GM12878 (cell line): ENCODE measurements at regions not wholly inside any gene's neighbourhood (a gene's known extent, or its start where the extent isn't known, plus 50 kb on each side); places are given as distances from the start of the nearest gene placed in this dataset.

Experiments
- ATAC-seq: fragments of 200-7000 bp; cut with Tn5 transposase; 3 replicates; pipeline ENCODE4 v1.9.1; 2020; ENCODE audit warnings: mild to moderate bottlenecking, moderate library complexity
- BruUV-seq: library from RNA; stranded (reverse); fragments of 400-500 nt; replicated peaks from 2 replicates; lab custom pipeline; 2021; lab: Mats Ljungman, UMichigan
- CTCF ChIA-PET: fragments of 300-600 bp; sonication (Branson Sonifier 250); formaldehyde crosslinking; extraction: SDS; loops from one replicate; lab custom pipeline; 2021; ENCODE audit warnings: inconsistent platforms; lab: Yijun Ruan, JAX
- POLR2A ChIA-PET: fragments of 350-600 bp; formaldehyde crosslinking; extraction: SDS; loops from one replicate; lab custom pipeline; 2021; ENCODE audit warnings: inconsistent platforms; lab: Charles Lee
- RAD21 ChIA-PET: fragments of 300-600 bp; sonication (Branson Sonifier 250); formaldehyde crosslinking; loops from one replicate; lab custom pipeline; 2023; ENCODE audit warnings: antibody characterized with exemption; ENCODE audit not compliant: unreplicated experiment; lab: Charles Lee
- SMC1A ChIA-PET: fragments of 300-600 bp; sonication (Branson Sonifier 250); formaldehyde crosslinking; loops from one replicate; lab custom pipeline; 2023; ENCODE audit not compliant: unreplicated experiment, uncharacterized antibody; lab: Charles Lee
- DNase-seq: peaks from one replicate; pipeline ENCODE4 v3.0.0-alpha.2; 2011; ENCODE audit warnings: low read depth, low spot score
- FAIRE-seq: peaks from 3 replicates; lab custom pipeline; 2011; peaks lifted over from hg19 to GRCh38; lab: Jason Lieb, UNC
- H2AFZ ChIP-seq: 2 replicates; pipeline ENCODE4 v1.6.0; 2011; ENCODE audit warnings: low read depth, low read length, control low read depth; ENCODE audit not compliant: control insufficient read depth
- H3K27ac ChIP-seq: 2 replicates; pipeline ENCODE4 v1.5.1; 2011; ENCODE audit warnings: control low read depth; ENCODE audit not compliant: control insufficient read depth, insufficient read depth
- H3K27me3 ChIP-seq, 2 experiments: replicated peaks in 1 of 2; 2 replicates each; pipeline versions ENCODE4 v1.6.0 to v1.6.1; 2011; ENCODE audit warnings: low read length in 1 of 2; ENCODE audit not compliant: control insufficient read depth in 2 of 2, insufficient read depth in 2 of 2
- H3K36me3 ChIP-seq, 2 experiments: 2 replicates each; pipeline ENCODE4 v1.5.1; 2011; ENCODE audit warnings: low read length in 1 of 2; ENCODE audit not compliant: control insufficient read depth in 2 of 2, insufficient read depth in 2 of 2
- H3K4me1 ChIP-seq: 2 replicates; pipeline ENCODE4 v1.6.1; 2011; ENCODE audit warnings: mild to moderate bottlenecking, low read length, moderate library complexity, mixed read lengths; ENCODE audit not compliant: control insufficient read depth, insufficient read depth
- H3K4me2 ChIP-seq: 2 replicates; pipeline ENCODE4 v1.6.0; 2011; ENCODE audit warnings: control low read depth; ENCODE audit not compliant: control insufficient read depth, insufficient read depth
- H3K4me3 ChIP-seq: fragments of 200-600 bp; sonication (generic); 2 replicates; pipeline ENCODE4 v1.5.1; 2016
- H3K79me2 ChIP-seq: 2 replicates; pipeline ENCODE4 v1.6.0; 2011; ENCODE audit warnings: low read length; ENCODE audit not compliant: control insufficient read depth, insufficient read depth
- H3K9ac ChIP-seq: 2 replicates; pipeline ENCODE4 v1.8.0; 2011; ENCODE audit warnings: low read length, control low read depth, mixed read lengths; ENCODE audit not compliant: control insufficient read depth, insufficient read depth
- H3K9me3 ChIP-seq: replicated peaks from 3 replicates; pipeline ENCODE4 v1.5.1; 2011; ENCODE audit warnings: mild to moderate bottlenecking, low read length; ENCODE audit not compliant: control insufficient read depth, insufficient read depth
- H4K20me1 ChIP-seq: 2 replicates; pipeline ENCODE4 v1.6.0; 2011; ENCODE audit not compliant: control insufficient read depth, insufficient read depth
- CBX5 ChIP-seq: sonication (generic); IDR thresholded peaks from 2 replicates; pipeline ENCODE4 v1.6.1; 2016; ENCODE audit warnings: low read depth, moderate library complexity, mild to moderate bottlenecking, inconsistent platforms
- CHD1 ChIP-seq: IDR thresholded peaks from 2 replicates; pipeline ENCODE4 v1.6.1; 2012; ENCODE audit warnings: low read depth, low read length, improper control_type of control experiment
- CHD4 ChIP-seq: fragments of 200-600 bp; sonication (generic); IDR thresholded peaks from 2 replicates; pipeline ENCODE4 v1.6.1; 2016; ENCODE audit warnings: mild to moderate bottlenecking
- EP300 ChIP-seq, 2 experiments: fragments of 150-350 bp in 1 of 2; IDR thresholded peaks; 2 replicates each; pipeline ENCODE4 v1.6.1; 2011 to 2012; ENCODE audit warnings: low read depth in 2 of 2, low read length in 2 of 2, borderline replicate concordance in 1 of 2, improper control_type of control experiment in 1 of 2, inconsistent platforms in 1 of 2; ENCODE audit not compliant: control insufficient read depth in 1 of 2
- KLF5 ChIP-seq: fragments of 450-650 bp; IDR thresholded peaks from 2 replicates; pipeline ENCODE4 v1.6.1; 2014; ENCODE audit warnings: mild to moderate bottlenecking; ENCODE audit not compliant: partially characterized antibody
- RELA ChIP-seq: fragments of 450-650 bp; IDR thresholded peaks from 2 replicates; pipeline ENCODE4 v1.8.0; 2014; ENCODE audit warnings: borderline replicate concordance; ENCODE audit not compliant: partially characterized antibody
- SMAD5 ChIP-seq: IDR thresholded peaks from 2 replicates; pipeline ENCODE4 v1.6.1; 2016; ENCODE audit warnings: antibody characterized with exemption, low read depth
- STAT3 ChIP-seq: IDR thresholded peaks from 2 replicates; pipeline ENCODE4 v1.6.1; 2011; ENCODE audit warnings: low read depth, low read length, improper control_type of control experiment
- WRNIP1 ChIP-seq: IDR thresholded peaks from 2 replicates; pipeline ENCODE4 v1.6.1; 2011; ENCODE audit warnings: low read depth, low read length, improper control_type of control experiment, borderline replicate concordance
- ZNF274 ChIP-seq: IDR thresholded peaks from one replicate; pipeline ENCODE4 v1.8.0; 2011; ENCODE audit not compliant: insufficient read length, insufficient read depth
- ZZZ3 ChIP-seq: IDR thresholded peaks from 2 replicates; pipeline ENCODE4 v1.6.1; 2011; ENCODE audit warnings: low read depth; ENCODE audit not compliant: control insufficient read depth, insufficient read length
- WGBS: methylation state at CpG from one replicate; pipeline ENCODE4 v1.1.6; 2016; ENCODE audit warnings: low lambda C conversion rate; ENCODE audit not compliant: insufficient replicate concordance, insufficient coverage; ENCODE audit errors: missing lambda C conversion rate; 5-methylcytosine and 5-hydroxymethylcytosine counted together
- in situ Hi-C: fragments of 300-500 bp; cut with MboI; formaldehyde crosslinking; loops from 9 replicates; pipeline ENCODE4 v1.14.3; 2018; ENCODE audit warnings: mixed read lengths
- intact Hi-C: fragments of 100-400 bp; cut with micrococcal nuclease; formaldehyde crosslinking; loops from one replicate; pipeline ENCODE4 v1.14.2; 2022; ENCODE audit not compliant: unreplicated experiment
- TF ChIP-seq, protein P1 (sequence below): IDR thresholded peaks from 2 replicates; pipeline ENCODE4 v1.6.1; 2011; ENCODE audit warnings: borderline replicate concordance, low read depth, mild to moderate bottlenecking, moderate library complexity, low read length; ENCODE audit not compliant: insufficient read depth, poor library complexity, severe bottlenecking
- TF ChIP-seq, protein P2 (sequence below), 3 experiments: IDR thresholded peaks in 2 of 3; conservative IDR thresholded peaks in 1 of 3; 2 replicates each; pipeline ENCODE4 v1.5.1; 2011; ENCODE audit warnings: low read depth in 3 of 3, low read length in 3 of 3, mild to moderate bottlenecking in 3 of 3, control low read depth in 2 of 3, moderate library complexity in 2 of 3, inconsistent platforms in 1 of 3, mixed read lengths in 1 of 3; ENCODE audit not compliant: control insufficient read depth in 2 of 3, insufficient read depth in 1 of 3; ENCODE audit errors: extremely low read depth in 1 of 3
- TF ChIP-seq, protein P3 (sequence below): fragments of 450-650 bp; formaldehyde crosslinking; IDR thresholded peaks from 2 replicates; pipeline ENCODE4 v1.5.0; 2022; ENCODE audit warnings: mild to moderate bottlenecking, missing genetic modification characterization
- TF ChIP-seq, protein P4 (sequence below): IDR thresholded peaks from 2 replicates; pipeline ENCODE4 v1.6.1; 2011; ENCODE audit warnings: low read depth, mild to moderate bottlenecking, low read length, moderate library complexity, borderline replicate concordance; ENCODE audit errors: extremely low read depth

DNA sequence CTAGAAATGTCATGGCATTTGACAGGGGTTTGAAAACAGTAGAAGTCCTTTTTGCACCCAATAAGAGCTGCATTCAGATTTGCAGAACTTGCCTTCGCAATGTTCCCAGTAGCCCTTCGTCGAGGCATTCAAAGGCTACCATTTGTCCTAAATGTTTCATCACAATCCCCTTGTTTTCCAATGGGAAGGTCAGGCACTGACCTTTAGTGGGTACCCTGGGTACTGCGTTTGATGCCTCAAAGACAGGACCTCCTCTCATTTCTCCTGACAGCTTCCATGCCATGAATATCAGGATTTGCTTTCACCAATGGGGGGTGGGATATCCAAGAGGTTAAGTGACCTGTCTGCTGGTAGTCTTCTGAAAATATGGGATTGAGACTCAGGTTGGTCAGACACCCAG, 1063.1 kb downstream of the BCL11B start:
- Histone ChIP-seq H3K27ac (no peak overlapping the region), H3K9ac (no peak overlapping the region), H3K36me3 (no peaks in the 10 kb centered on the region), H3K4me2 (no peak overlapping the region), H3K4me3 (no peak overlapping the region), H3K4me1 (peaks cover 7% of the 10 kb centered on the region), H3K27me3 (no peaks in the 10 kb centered on the region), H2AFZ (no peak overlapping the region), H4K20me1 (no peaks in the 10 kb centered on the region), H3K79me2 (no peaks in the 10 kb centered on the region), H3K9me3 (no peaks in the 10 kb centered on the region)
- ChIA-PET SMC1A (interaction anchor here (1.0 to 17.5 kb wide), 14 partner anchors 9 to 303 kb away, joined by 3 to 320 read pairs (median 10); no protein-coding TSS in a partner anchor), POLR2A (interaction anchor here (0.5 to 5.8 kb wide), 8 partner anchors 9 to 331 kb away, joined by 3 to 46 read pairs (median 4); no protein-coding TSS in a partner anchor), CTCF (interaction anchor here (1.0 to 4.2 kb wide), 5 partner anchors 14 to 1059 kb away, joined by 3 to 33 read pairs (median 5); no protein-coding TSS in a partner anchor), RAD21 (interaction anchor here (0.7 to 22.4 kb wide), 16 partner anchors 10 to 831 kb away, joined by 3 to 407 read pairs (median 7); no protein-coding TSS in a partner anchor)
- ATAC-seq, result no peak
- FAIRE-seq, result no peak
- intact Hi-C loops, result no loop called here
- TF ChIP-seq, protein P1, sequence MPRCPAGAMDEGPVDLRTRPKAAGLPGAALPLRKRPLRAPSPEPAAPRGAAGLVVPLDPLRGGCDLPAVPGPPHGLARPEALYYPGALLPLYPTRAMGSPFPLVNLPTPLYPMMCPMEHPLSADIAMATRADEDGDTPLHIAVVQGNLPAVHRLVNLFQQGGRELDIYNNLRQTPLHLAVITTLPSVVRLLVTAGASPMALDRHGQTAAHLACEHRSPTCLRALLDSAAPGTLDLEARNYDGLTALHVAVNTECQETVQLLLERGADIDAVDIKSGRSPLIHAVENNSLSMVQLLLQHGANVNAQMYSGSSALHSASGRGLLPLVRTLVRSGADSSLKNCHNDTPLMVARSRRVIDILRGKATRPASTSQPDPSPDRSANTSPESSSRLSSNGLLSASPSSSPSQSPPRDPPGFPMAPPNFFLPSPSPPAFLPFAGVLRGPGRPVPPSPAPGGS, result no peak
- no peak for TF ChIP-seq ZNF274
- TF ChIP-seq, protein P2, sequence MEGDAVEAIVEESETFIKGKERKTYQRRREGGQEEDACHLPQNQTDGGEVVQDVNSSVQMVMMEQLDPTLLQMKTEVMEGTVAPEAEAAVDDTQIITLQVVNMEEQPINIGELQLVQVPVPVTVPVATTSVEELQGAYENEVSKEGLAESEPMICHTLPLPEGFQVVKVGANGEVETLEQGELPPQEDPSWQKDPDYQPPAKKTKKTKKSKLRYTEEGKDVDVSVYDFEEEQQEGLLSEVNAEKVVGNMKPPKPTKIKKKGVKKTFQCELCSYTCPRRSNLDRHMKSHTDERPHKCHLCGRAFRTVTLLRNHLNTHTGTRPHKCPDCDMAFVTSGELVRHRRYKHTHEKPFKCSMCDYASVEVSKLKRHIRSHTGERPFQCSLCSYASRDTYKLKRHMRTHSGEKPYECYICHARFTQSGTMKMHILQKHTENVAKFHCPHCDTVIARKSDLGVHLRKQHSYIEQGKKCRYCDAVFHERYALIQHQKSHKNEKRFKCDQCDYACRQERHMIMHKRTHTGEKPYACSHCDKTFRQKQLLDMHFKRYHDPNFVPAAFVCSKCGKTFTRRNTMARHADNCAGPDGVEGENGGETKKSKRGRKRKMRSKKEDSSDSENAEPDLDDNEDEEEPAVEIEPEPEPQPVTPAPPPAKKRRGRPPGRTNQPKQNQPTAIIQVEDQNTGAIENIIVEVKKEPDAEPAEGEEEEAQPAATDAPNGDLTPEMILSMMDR (IDR thresholded peaks at IDR 0.05 in 2 of 3, conservative IDR thresholded peaks at IDR 0.05 in 1 of 3; ENCODE audit: control insufficient read depth in 2 of 3, extremely low read depth in 1 of 3, insufficient read depth in 1 of 3, low read depth in 3 of 3, low read length in 3 of 3), result no peak
- no peak for TF ChIP-seq STAT3
- TF ChIP-seq CBX5, result no peak
- no peak for TF ChIP-seq WRNIP1
- no peak for TF ChIP-seq SMAD5
- TF ChIP-seq, protein P3, sequence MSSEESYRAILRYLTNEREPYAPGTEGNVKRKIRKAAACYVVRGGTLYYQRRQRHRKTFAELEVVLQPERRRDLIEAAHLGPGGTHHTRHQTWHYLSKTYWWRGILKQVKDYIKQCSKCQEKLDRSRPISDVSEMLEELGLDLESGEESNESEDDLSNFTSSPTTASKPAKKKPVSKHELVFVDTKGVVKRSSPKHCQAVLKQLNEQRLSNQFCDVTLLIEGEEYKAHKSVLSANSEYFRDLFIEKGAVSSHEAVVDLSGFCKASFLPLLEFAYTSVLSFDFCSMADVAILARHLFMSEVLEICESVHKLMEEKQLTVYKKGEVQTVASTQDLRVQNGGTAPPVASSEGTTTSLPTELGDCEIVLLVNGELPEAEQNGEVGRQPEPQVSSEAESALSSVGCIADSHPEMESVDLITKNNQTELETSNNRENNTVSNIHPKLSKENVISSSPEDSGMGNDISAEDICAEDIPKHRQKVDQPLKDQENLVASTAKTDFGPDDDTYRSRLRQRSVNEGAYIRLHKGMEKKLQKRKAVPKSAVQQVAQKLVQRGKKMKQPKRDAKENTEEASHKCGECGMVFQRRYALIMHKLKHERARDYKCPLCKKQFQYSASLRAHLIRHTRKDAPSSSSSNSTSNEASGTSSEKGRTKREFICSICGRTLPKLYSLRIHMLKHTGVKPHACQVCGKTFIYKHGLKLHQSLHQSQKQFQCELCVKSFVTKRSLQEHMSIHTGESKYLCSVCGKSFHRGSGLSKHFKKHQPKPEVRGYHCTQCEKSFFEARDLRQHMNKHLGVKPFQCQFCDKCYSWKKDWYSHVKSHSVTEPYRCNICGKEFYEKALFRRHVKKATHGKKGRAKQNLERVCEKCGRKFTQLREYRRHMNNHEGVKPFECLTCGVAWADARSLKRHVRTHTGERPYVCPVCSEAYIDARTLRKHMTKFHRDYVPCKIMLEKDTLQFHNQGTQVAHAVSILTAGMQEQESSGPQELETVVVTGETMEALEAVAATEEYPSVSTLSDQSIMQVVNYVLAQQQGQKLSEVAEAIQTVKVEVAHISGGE (CRISPR knock-in tag), result no peak
- no peak for TF ChIP-seq ZZZ3
- TF ChIP-seq EP300 (IDR thresholded peaks at IDR 0.05; ENCODE audit: borderline replicate concordance in 1 of 2, control insufficient read depth in 1 of 2, low read depth in 2 of 2, low read length in 2 of 2), result no peak
- TF ChIP-seq, protein P4, sequence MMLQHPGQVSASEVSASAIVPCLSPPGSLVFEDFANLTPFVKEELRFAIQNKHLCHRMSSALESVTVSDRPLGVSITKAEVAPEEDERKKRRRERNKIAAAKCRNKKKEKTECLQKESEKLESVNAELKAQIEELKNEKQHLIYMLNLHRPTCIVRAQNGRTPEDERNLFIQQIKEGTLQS, result no peak
- TF ChIP-seq KLF5, result no peak
- no peak for TF ChIP-seq CHD4
- no peak for TF ChIP-seq CHD1
- TF ChIP-seq RELA, result no peak
- BruUV-seq, result no TSS peak
- in situ Hi-C loops, result no loop called here
- no peak for DNase-seq
- 30% methylated on average over 4 of the region's 4 CpGs for WGBS
